DOHH2 (cell line): ENCODE measurements at regions not wholly inside any gene's neighbourhood (a gene's known extent, or its start where the extent isn't known, plus 50 kb on each side); places are given as distances from the start of the nearest gene placed in this dataset.

Experiments used
- EZH2phosphoT487 ChIP-seq: fragments of 200-600 bp; sonication (generic); IDR thresholded peaks from 2 replicates; pipeline ENCODE4 v1.6.1; 2017; ENCODE audit warnings: borderline replicate concordance, mild to moderate bottlenecking, antibody characterized with exemption, low read length, moderate library complexity, mixed read lengths
- TF ChIP-seq, protein P1 (sequence below): fragments of 200-600 bp; sonication (generic); IDR thresholded peaks from one replicate; pipeline ENCODE4 v1.5.1; 2014; ENCODE audit warnings: antibody characterized with exemption, mild to moderate bottlenecking, low read depth, low read length; ENCODE audit not compliant: poor library complexity, severe bottlenecking

GRCh38 chr1:47568763-47569162, 130.9 kb downstream of the FOXD2 start:
- TF ChIP-seq, protein P1, sequence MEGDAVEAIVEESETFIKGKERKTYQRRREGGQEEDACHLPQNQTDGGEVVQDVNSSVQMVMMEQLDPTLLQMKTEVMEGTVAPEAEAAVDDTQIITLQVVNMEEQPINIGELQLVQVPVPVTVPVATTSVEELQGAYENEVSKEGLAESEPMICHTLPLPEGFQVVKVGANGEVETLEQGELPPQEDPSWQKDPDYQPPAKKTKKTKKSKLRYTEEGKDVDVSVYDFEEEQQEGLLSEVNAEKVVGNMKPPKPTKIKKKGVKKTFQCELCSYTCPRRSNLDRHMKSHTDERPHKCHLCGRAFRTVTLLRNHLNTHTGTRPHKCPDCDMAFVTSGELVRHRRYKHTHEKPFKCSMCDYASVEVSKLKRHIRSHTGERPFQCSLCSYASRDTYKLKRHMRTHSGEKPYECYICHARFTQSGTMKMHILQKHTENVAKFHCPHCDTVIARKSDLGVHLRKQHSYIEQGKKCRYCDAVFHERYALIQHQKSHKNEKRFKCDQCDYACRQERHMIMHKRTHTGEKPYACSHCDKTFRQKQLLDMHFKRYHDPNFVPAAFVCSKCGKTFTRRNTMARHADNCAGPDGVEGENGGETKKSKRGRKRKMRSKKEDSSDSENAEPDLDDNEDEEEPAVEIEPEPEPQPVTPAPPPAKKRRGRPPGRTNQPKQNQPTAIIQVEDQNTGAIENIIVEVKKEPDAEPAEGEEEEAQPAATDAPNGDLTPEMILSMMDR: no peak
- no peak for TF ChIP-seq EZH2phosphoT487
